ENCODE measurements at regions not wholly inside any gene's neighbourhood (a gene's known extent, or its start where the extent isn't known, plus 50 kb on each side); places are given as distances from the start of the nearest gene placed in this dataset.

DNA sequence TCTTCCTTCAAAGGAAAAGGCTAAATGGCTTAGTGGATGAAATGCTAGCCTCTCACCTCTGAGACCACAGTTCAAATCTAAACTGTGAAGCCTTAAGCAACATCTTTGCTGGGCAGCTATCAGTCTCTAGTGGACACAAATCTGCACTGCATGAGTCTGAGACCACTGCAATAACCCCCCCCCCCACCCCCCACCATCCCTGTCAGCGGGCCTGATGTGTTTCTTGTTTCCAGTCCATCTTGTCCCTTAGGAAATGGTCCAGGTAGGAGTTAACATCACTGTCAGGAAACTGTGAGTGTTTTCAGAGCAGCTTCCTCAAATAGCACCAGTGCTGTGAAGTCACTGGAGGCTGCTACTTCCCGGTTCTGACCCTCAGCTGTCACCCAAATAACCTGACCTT is 140.6 kb upstream of the TMCO5A start:
- no peaks in the 10 kb centered on the region for H3K9me3 ChIP-seq
- no peak overlapping the region for H3K4me3 ChIP-seq
- no peak for DNase-seq
- intact Hi-C loops (cut with DNase I; ENCODE audit: low total_unique reads), result no loop called here
- no peak overlapping the region for H3K27ac ChIP-seq
- no peaks in the 10 kb centered on the region for H3K4me1 ChIP-seq
- no peaks in the 10 kb centered on the region for H3K36me3 ChIP-seq (ENCODE audit: low read depth, missing control alignments)
- H3K27me3 ChIP-seq, result no peaks in the 10 kb centered on the region
- TF ChIP-seq, protein P1, sequence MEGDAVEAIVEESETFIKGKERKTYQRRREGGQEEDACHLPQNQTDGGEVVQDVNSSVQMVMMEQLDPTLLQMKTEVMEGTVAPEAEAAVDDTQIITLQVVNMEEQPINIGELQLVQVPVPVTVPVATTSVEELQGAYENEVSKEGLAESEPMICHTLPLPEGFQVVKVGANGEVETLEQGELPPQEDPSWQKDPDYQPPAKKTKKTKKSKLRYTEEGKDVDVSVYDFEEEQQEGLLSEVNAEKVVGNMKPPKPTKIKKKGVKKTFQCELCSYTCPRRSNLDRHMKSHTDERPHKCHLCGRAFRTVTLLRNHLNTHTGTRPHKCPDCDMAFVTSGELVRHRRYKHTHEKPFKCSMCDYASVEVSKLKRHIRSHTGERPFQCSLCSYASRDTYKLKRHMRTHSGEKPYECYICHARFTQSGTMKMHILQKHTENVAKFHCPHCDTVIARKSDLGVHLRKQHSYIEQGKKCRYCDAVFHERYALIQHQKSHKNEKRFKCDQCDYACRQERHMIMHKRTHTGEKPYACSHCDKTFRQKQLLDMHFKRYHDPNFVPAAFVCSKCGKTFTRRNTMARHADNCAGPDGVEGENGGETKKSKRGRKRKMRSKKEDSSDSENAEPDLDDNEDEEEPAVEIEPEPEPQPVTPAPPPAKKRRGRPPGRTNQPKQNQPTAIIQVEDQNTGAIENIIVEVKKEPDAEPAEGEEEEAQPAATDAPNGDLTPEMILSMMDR (IDR thresholded peaks at IDR 0.05), result no peak
- no peak for TF ChIP-seq POLR2A (IDR thresholded peaks at IDR 0.05)
- WGBS, 2 donors, result 42 to 49% methylated on average over 2 of the region's 2 CpGs

DNA sequence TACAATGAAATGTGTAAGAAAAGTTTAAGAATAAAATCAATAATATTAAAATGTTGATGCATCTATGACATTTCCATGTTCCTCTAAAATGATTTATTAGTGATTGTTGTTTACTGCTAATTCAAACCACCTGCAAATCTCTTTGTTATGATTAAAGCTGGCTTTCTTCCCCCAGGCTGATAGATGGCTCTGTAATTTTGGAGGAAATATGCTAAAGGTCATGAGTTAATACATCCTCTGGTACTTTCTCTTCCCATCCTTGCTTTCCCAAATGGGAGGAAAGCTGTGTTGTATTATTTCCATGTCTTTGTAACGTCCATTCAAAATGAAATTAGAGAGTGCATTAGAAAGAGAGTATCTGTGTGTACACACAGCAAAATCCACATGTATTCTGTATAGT is 139.5 kb upstream of the TMCO5A start:
- TF ChIP-seq, protein P1 (IDR thresholded peaks at IDR 0.05), result no peak
- no peak for TF ChIP-seq POLR2A (IDR thresholded peaks at IDR 0.05)
- no peaks in the 10 kb centered on the region for H3K36me3 ChIP-seq (ENCODE audit: low read depth, missing control alignments)
- H3K4me3 ChIP-seq, result no peak overlapping the region
- no peaks in the 10 kb centered on the region for H3K9me3 ChIP-seq
- WGBS, 2 donors, result 44 to 46% methylated on average over 1 of the region's 1 CpG
- H3K27me3 ChIP-seq, result no peaks in the 10 kb centered on the region
- no peaks in the 10 kb centered on the region for H3K4me1 ChIP-seq
- DNase-seq, result no peak
- H3K27ac ChIP-seq, result no peak overlapping the region
- intact Hi-C loops (cut with DNase I; ENCODE audit: low total_unique reads), result no loop called here

DNA sequence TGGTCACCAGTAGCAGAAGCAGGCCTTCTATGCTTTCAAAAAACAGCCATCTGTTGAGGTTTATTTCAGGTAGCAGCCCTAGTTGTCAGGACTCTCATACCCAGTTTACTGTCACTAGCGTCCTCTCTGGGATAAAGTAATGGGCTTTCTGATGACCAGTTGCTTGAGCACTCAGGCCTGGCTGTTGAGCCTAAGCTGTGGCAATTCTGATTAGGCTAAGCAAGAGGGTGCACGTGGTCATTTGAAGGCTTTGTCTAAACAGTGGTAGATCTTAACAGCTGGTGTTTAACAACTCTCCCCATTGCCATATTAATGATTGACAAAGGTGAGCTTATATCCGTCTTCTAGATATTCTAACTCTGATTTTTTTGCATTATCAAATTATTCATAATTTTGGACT is 132.9 kb upstream of the TMCO5A start:
- no peak overlapping the region for H3K27ac ChIP-seq
- no peak overlapping the region for H3K4me3 ChIP-seq
- no peak for TF ChIP-seq POLR2A (IDR thresholded peaks at IDR 0.05)
- TF ChIP-seq, protein P1 (IDR thresholded peaks at IDR 0.05), result no peak
- H3K27me3 ChIP-seq, result no peaks in the 10 kb centered on the region
- intact Hi-C loops (cut with DNase I; ENCODE audit: low total_unique reads), result no loop called here
- WGBS, 2 donors, result 88 to 91% methylated on average over 3 of the region's 3 CpGs
- no peak for DNase-seq
- H3K9me3 ChIP-seq, result no peaks in the 10 kb centered on the region
- H3K4me1 ChIP-seq, result no peaks in the 10 kb centered on the region
- no peaks in the 10 kb centered on the region for H3K36me3 ChIP-seq (ENCODE audit: low read depth, missing control alignments)

DNA sequence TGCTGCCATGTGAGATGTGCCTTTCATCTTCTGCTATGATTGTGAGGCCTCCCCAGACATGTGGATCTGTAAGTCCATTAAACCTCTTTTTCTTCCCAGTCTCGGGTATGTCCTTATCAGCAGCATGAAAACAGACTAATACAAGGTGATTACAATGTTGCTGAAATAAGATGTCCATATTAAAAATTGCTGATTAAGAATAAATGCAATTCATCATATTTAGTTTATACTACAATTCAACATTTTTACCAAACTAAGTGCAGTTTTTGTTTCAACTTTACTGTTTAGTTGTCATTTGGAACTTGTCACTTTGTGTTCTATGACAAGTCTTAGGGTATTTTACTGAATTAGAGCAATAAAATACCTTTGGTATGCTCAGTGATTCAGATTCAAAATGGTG is 127.6 kb upstream of the TMCO5A start:
- H3K27ac ChIP-seq, result no peak overlapping the region
- no peaks in the 10 kb centered on the region for H3K36me3 ChIP-seq (ENCODE audit: low read depth, missing control alignments)
- no peak for DNase-seq
- intact Hi-C loops (cut with DNase I; ENCODE audit: low total_unique reads), result no loop called here
- H3K4me3 ChIP-seq, result no peak overlapping the region
- TF ChIP-seq, protein P1 (IDR thresholded peaks at IDR 0.05), result no peak
- no peaks in the 10 kb centered on the region for H3K9me3 ChIP-seq
- H3K27me3 ChIP-seq, result no peaks in the 10 kb centered on the region
- WGBS, 2 donors, result 62 to 78% methylated on average over 1 of the region's 1 CpG
- H3K4me1 ChIP-seq, result no peaks in the 10 kb centered on the region

DNA sequence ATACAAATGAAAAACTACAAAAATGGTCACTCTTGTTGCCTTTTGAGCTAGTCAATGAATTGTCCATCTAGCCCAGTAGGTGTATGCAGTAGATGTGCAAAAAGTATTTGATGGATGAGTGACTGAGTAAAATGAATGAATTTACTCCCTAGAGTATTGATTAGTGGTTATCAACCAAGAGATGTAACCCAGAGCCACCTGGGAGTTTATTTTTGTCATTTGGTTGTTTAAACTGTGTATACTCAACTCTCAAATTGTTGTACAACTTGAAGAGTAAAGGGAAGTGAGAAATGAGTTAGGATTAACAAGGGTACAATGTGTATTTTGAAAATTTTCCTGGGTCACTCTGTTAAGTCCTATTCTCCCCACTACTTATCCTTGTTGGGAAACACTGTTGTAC is 124.1 kb upstream of the TMCO5A start:
- intact Hi-C loops (cut with DNase I; ENCODE audit: low total_unique reads), result no loop called here

More for the DNA sequence above, 124.1 kb upstream of the TMCO5A start:
- no peak for DNase-seq
- TF ChIP-seq POLR2A (IDR thresholded peaks at IDR 0.05), result no peak
- TF ChIP-seq, protein P1 (IDR thresholded peaks at IDR 0.05), result no peak
- Histone ChIP-seq H3K36me3 (ENCODE audit: low read depth, missing control alignments) (no peaks in the 10 kb centered on the region), H3K4me3 (no peak overlapping the region), H3K9me3 (no peaks in the 10 kb centered on the region), H3K4me1 (no peaks in the 10 kb centered on the region), H3K27ac (no peak overlapping the region), H3K27me3 (no peaks in the 10 kb centered on the region)

Data from testis (tissue), 2 donors.